Psoas muscle (tissue), 7 donors: ENCODE measurements at regions not wholly inside any gene's neighbourhood (a gene's known extent, or its start where the extent isn't known, plus 50 kb on each side); places are given as distances from the start of the nearest gene placed in this dataset.

ENCODE experiments used
- ATAC-seq, 4 donors: fragments of 200-7000 bp; cut with Tn5 transposase; one replicate each; pipeline ENCODE4 v1.9.1; 2020; ENCODE audit warnings: moderate library complexity in 3 of 4, mild to moderate bottlenecking in 2 of 4
- DNase-seq, 2 donors: peaks; one replicate each; pipeline ENCODE4 v3.0.0-alpha.2; 2020
- H3K27ac ChIP-seq: fragments of 200-600 bp; one replicate; pipeline ENCODE4 v1.8.0; 2022
- H3K27me3 ChIP-seq, 3 donors: fragments of 200-600 bp in 1 of 3; one replicate each; pipeline versions ENCODE4 v1.6.1 to v1.8.0; 2013 to 2022; ENCODE audit warnings: low read length in 2 of 3, mild to moderate bottlenecking in 2 of 3, moderate library complexity in 1 of 3; ENCODE audit not compliant: insufficient read depth in 3 of 3
- H3K36me3 ChIP-seq, 2 donors: fragments of 200-600 bp in 1 of 2; one replicate each; pipeline versions ENCODE4 v1.6.1 to v1.8.0; 2013 to 2022; ENCODE audit warnings: low read depth in 1 of 2, mild to moderate bottlenecking in 1 of 2, moderate library complexity in 1 of 2; ENCODE audit not compliant: insufficient read depth in 1 of 2
- H3K4me1 ChIP-seq: fragments of 200-600 bp; one replicate; pipeline ENCODE4 v1.8.0; 2022
- H3K4me3 ChIP-seq: fragments of 200-600 bp; one replicate; pipeline ENCODE4 v1.8.0; 2022; ENCODE audit warnings: mild to moderate bottlenecking
- H3K9me3 ChIP-seq: fragments of 200-600 bp; one replicate; pipeline ENCODE4 v1.8.0; 2022
- CTCF ChIP-seq: fragments of 200-600 bp; IDR thresholded peaks from one replicate; pipeline ENCODE4 v1.8.0; 2022; ENCODE audit warnings: antibody characterized with exemption
- WGBS, 3 donors: extraction: QIAGEN DNeasy Blood & Tissue Kit; methylation state at CpG; one replicate each; pipeline versions ENCODE4 v1.1.6 to v1.1.7; 2013; 5-methylcytosine and 5-hydroxymethylcytosine counted together
- intact Hi-C, 2 donors: fragments of 100-400 bp; cut with DNase I; formaldehyde crosslinking; loops; one replicate each; pipeline versions ENCODE4 v1.11.0 to v1.14.2; 2022
- donor health status: healthy with polysubstance abuse.
- donor health status: DM: no; HTN: no; CAD: no; lungs with moderate emphysema.
- donor health status: Bipolar disorder and iron deficiency.
- donor health status: healthy.
- donor health status: DM: yes; HTN: yes; CAD: no.
- donor health status: DM: no; HTN: no; CAD: no.
- donor health status: DM: yes; HTN: yes; CAD: no.

- Histone ChIP-seq H3K27me3 (no peaks in the 10 kb centered on the region), H3K9me3 (no peaks in the 10 kb centered on the region), H3K27ac (no peak overlapping the region), H3K4me1 (no peaks in the 10 kb centered on the region), H3K36me3 (no peaks in the 10 kb centered on the region), H3K4me3 (no peak overlapping the region)
- DNase-seq (no peak), ATAC-seq (no peak)
- intact Hi-C loops, result no loop called here
- WGBS, 3 donors, result 25 to 38% (median 25%) methylated on average over 5 of the region's 5 CpGs
- no peak for TF ChIP-seq CTCF
Observed at GRCh38 chr6:156508126-156508525, 269.1 kb upstream of the ARID1B start.

DNA sequence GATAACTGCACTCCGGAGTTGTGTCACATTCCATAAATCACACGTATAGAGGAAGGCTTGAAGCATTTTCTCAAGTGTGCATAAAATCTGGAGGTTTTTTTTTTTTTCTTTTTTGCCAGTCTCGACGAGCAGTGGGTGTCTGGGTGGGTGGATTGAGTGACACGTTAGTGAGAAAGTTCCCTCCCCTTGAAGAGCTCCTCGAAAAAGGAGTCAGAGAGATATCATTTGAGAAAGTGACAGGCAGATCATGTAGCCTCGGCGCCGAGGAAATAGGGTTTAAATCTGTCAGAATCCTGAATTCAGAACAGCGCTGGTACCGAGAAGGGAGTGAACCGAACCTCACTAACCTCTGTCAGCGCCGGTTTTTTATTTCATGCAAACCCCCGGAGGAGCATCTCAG, 269.5 kb upstream of the ARID1B start:
- DNase-seq, result no peak
- no peaks in the 10 kb centered on the region for H3K36me3 ChIP-seq
- ATAC-seq, result no peak
- H3K4me1 ChIP-seq, result no peaks in the 10 kb centered on the region
- TF ChIP-seq CTCF, result no peak
- intact Hi-C loops, result no loop called here
- no peaks in the 10 kb centered on the region for H3K9me3 ChIP-seq
- H3K27me3 ChIP-seq, result no peaks in the 10 kb centered on the region
- no peak overlapping the region for H3K27ac ChIP-seq
- no peak overlapping the region for H3K4me3 ChIP-seq
- WGBS, 3 donors, result 33 to 37% (median 34%) methylated on average over 15 of the region's 15 CpGs

DNA sequence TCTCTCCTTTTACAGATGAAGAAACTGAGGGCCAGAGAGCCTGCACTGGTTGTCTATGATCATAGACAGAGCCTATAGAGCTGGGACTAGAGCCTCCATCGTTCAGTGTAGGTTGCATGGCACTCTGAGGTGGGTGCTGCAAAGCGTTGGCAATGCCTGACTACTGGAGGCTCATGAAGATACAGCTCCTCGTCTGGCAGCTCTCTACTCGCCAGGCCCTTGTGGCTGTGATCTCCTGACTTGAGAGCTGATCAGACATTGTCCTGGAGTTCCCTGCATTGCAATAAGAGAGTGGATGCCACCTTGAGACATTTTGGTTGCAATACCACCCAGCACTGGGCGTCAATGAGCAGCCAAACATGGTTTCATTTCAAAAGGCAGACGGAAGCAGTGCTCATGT, 270.1 kb upstream of the ARID1B start:
- Histone ChIP-seq H3K4me1 (no peaks in the 10 kb centered on the region), H3K27me3 (peaks cover 0 to 2% (median 0%) of the 10 kb centered on the region in 3 donors), H3K4me3 (no peak overlapping the region), H3K9me3 (no peaks in the 10 kb centered on the region), H3K36me3 (no peaks in the 10 kb centered on the region), H3K27ac (no peak overlapping the region)
- WGBS, 3 donors, result 65 to 68% (median 67%) methylated on average over 6 of the region's 6 CpGs
- no peak for TF ChIP-seq CTCF
- intact Hi-C loops, result no loop called here
- no peak for ATAC-seq
- DNase-seq, result no peak

- ATAC-seq (no peak), DNase-seq (no peak)
- Histone ChIP-seq H3K4me1 (no peaks in the 10 kb centered on the region), H3K27ac (no peak overlapping the region), H3K27me3 (peaks cover 0 to 4% (median 3%) of the 10 kb centered on the region in 3 donors), H3K9me3 (no peaks in the 10 kb centered on the region), H3K4me3 (no peak overlapping the region), H3K36me3 (no peaks in the 10 kb centered on the region)
- TF ChIP-seq CTCF, result no peak
- intact Hi-C loops, result no loop called here
- 84 to 92% (median 90%) methylated on average over 8 of the region's 8 CpGs for WGBS, 3 donors
Observed at GRCh38 chr6:156502969-156503504, 274.1 kb upstream of the ARID1B start.

DNA sequence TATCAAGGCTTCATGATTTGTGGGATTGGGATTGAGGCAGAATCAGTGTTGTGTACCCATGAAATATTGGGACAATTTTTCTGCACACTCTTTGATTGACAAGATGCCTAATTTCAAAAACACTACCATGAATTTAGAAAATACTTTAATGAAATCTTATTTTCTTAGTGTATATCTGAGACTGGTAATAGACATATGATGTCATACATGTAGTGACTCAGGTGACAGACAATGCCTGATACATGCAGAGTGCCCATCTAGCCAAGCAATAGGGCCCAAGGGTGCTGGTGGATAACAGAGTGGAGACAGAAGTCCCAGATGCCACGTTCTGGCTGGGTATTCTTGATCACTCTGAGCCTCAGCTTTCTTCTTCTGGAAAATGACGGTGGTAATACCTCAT, 279.6 kb upstream of the ARID1B start:
- DNase-seq (no peak), ATAC-seq (no peak)
- no peak for TF ChIP-seq CTCF
- Histone ChIP-seq H3K9me3 (no peaks in the 10 kb centered on the region), H3K4me3 (no peak overlapping the region), H3K36me3 (no peaks in the 10 kb centered on the region), H3K27ac (no peak overlapping the region), H3K27me3 (peaks cover 0 to 4% (median 3%) of the 10 kb centered on the region in 3 donors), H3K4me1 (no peaks in the 10 kb centered on the region)
- WGBS, 3 donors, result 75 to 85% (median 82%) methylated on average over 2 of the region's 2 CpGs
- intact Hi-C loops, result no loop called here
